ENCODE measurements at regions not wholly inside any gene's neighbourhood (a gene's known extent, or its start where the extent isn't known, plus 50 kb on each side); places are given as distances from the start of the nearest gene placed in this dataset.

DNA sequence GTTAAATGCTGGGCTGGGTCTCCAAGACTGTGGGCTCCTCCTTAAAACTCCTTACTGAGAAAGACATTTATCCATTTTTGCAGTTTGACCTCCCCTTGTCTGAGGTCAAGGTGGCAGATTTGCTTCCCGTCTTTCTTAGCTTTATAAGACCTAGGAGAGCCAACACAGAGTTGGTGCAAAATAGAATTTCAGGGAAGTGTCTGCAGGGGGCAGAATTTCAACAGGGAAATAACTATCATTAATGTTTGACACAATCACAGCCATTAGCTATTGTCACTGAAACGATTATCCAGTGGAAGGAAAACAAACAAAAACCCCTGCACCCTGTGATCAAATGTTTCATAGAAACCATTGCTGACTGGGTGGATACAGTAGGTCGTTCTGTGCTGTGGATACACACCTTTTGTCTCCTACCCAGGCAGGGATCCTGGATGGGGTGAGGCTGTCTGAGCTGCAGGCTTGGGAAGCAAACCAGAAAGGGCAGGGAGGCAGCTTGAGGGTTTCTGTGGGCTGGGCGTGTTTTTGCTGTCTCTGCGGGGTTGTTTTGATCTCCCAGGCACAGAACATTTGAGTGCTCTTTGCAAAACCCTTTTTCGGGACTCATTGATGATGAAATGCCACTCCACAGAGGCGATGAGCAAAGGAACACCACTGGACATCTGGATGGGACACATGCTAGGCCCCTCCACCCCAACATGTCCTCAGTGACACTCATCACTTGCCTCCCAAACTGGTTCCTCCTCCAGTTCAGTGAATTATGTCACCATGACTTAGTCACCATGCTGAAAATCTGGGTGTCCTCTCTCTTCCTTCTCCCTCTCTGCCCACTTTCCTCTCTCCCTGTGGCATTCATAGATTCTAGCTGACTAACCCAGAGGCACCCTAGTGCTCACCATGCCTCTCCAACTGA lies 94.2 kb upstream of the SERBP1 start:
- H3K27me3 ChIP-seq: no peaks in the 10 kb centered on the region
- intact Hi-C loops (cut with DNase I): no loop called here
- no peaks in the 10 kb centered on the region for H3K9me3 ChIP-seq
- H3K27ac ChIP-seq: no peak overlapping the region
- H3K4me1 ChIP-seq: no peaks in the 10 kb centered on the region
- TF ChIP-seq, protein P1, sequence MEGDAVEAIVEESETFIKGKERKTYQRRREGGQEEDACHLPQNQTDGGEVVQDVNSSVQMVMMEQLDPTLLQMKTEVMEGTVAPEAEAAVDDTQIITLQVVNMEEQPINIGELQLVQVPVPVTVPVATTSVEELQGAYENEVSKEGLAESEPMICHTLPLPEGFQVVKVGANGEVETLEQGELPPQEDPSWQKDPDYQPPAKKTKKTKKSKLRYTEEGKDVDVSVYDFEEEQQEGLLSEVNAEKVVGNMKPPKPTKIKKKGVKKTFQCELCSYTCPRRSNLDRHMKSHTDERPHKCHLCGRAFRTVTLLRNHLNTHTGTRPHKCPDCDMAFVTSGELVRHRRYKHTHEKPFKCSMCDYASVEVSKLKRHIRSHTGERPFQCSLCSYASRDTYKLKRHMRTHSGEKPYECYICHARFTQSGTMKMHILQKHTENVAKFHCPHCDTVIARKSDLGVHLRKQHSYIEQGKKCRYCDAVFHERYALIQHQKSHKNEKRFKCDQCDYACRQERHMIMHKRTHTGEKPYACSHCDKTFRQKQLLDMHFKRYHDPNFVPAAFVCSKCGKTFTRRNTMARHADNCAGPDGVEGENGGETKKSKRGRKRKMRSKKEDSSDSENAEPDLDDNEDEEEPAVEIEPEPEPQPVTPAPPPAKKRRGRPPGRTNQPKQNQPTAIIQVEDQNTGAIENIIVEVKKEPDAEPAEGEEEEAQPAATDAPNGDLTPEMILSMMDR (IDR thresholded peaks at IDR 0.05): no peak
- H3K36me3 ChIP-seq: no peaks in the 10 kb centered on the region
- H3K4me3 ChIP-seq: no peak overlapping the region
- no peak for DNase-seq (ENCODE audit: low spot score in 2 of 2)

DNA sequence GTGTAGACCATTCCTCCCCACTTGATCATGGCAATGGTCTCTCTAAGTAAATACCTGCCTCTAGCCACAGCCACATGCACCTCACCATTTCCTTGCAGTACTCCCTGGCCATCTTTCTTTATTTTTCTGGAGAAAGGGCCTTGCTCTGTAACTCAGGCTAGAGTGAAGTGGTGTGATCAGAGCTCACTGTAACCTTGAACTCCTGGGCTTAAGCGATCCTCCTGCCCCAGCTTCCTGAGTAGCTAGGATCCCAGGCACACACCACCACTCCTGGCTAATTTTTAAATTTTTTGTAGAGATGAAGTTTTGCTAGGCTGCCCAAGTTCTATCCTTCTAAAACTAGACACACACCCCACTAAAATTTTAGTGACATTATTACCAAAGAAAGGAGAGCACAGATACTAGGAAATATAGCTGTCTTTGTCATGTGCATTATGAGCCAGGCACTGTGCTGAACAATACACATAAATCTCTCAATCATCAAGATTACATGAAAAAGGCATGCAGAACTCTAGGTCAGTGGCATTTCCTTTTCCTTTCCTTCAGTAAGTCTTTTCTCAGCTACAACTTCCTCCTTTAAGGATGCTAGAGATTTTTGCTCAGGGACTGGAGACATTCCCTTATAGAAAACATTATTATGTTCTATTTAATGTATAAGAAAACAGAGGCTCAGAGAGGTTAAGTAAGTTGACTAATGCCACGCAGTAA lies 95.0 kb upstream of the SERBP1 start:
- Histone ChIP-seq H3K4me3 (no peak overlapping the region), H3K36me3 (no peaks in the 10 kb centered on the region), H3K27me3 (no peaks in the 10 kb centered on the region), H3K4me1 (no peaks in the 10 kb centered on the region), H3K9me3 (no peaks in the 10 kb centered on the region), H3K27ac (no peak overlapping the region)
- intact Hi-C loops (cut with DNase I): no loop called here
- no peak for DNase-seq (ENCODE audit: low spot score in 2 of 2)
- TF ChIP-seq, protein P1 (IDR thresholded peaks at IDR 0.05): no peak

DNA sequence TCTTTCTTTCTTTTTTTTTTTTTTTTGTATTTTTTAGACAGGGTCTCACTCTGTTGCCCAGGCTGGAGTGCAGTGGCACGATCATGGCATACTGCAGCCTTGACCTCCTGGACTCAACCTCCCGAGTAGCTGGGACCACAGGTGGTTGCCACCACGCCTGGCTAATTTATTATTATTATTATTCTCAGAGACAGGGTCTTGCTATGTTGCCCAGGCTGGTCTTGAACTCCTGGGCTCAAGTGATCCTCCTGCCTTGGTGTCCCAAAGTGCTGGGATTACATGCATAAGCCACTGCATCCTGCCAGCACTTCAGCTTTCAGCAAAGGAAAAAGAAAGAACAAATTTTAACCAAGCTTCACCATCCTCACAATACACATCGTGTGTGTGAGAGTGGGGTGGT lies 97.9 kb upstream of the SERBP1 start:
- peaks cover 0 to 2% of the 10 kb centered on the region in 2 donors for H3K4me1 ChIP-seq
- H3K27me3 ChIP-seq: no peaks in the 10 kb centered on the region
- no peaks in the 10 kb centered on the region for H3K36me3 ChIP-seq
- intact Hi-C loops (cut with DNase I): no loop called here
- no peaks in the 10 kb centered on the region for H3K9me3 ChIP-seq
- no peak overlapping the region for H3K4me3 ChIP-seq
- TF ChIP-seq, protein P1 (IDR thresholded peaks at IDR 0.05): no peak
- DNase-seq (ENCODE audit: low spot score in 2 of 2): no peak
- no peak overlapping the region for H3K27ac ChIP-seq

DNA sequence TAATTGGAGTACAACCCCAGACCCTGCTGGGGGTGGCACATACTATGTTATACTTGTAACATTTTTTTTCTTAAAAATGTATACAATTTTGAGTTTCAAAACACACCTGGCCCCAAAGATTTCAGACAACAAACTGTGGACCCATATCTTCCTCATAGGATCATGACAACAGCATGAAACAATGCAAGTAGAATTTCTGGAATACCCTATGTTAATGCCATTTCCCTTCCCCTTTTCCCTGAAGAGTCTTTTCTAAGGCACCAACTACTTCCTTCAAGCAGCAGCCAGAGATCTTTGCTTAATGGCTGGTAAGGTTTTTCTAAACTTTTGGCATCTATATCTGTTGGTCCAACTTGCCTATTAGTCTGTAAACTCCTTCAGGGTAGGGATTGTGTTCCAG lies 99.9 kb upstream of the SERBP1 start:
- DNase-seq (ENCODE audit: low spot score in 2 of 2): no peak
- no peaks in the 10 kb centered on the region for H3K27me3 ChIP-seq
- TF ChIP-seq, protein P1 (IDR thresholded peaks at IDR 0.05): no peak
- intact Hi-C loops (cut with DNase I): loop anchor here (10.0 kb wide), 1 partner anchor 795 kb away; no protein-coding TSS in a partner anchor
- no peak overlapping the region for H3K27ac ChIP-seq
- H3K4me3 ChIP-seq: no peak overlapping the region
- H3K36me3 ChIP-seq: no peaks in the 10 kb centered on the region
- no peaks in the 10 kb centered on the region for H3K9me3 ChIP-seq
- peaks cover 0 to 2% of the 10 kb centered on the region in 2 donors for H3K4me1 ChIP-seq

DNA sequence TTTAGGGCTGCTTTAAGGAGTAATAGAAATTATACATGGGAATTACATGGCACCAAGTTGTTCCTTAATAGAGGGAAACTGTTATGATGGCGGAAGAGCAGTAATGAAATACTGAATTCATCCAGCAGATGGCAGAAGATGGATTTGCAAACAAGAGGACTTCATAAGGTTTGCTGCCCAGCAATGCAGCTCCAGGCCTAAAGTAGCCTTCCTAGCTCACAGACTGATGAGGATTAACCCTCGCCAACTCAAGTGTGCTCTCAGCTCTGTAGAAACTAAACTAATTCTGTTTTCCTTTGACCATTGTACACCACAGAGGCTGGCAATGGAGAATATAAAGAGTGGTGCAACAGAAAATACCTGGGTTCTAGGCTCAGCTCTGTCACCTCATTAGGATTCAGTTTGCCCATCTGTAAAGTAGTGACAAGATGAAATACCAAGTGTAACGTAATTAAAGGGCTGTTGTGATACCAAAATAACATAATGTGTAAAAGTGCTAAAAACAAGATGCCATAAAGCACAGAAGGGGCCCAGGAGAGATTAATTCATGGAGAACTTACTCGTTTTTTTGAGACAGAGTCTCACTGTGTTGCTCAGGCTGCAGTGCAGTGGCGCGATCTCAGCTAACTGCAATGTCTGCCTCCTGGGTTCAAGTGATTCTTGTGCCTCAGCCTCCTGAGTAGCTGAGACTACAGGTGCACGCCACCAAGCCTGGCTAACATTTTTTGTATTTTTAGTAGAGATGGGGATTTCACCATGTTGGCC lies 102.4 kb upstream of the SERBP1 start:
- Histone ChIP-seq H3K36me3 (no peaks in the 10 kb centered on the region), H3K4me3 (no peak overlapping the region), H3K4me1 (peaks cover 0 to 16% of the 10 kb centered on the region in 2 donors), H3K27me3 (no peaks in the 10 kb centered on the region), H3K27ac (no peak overlapping the region), H3K9me3 (no peaks in the 10 kb centered on the region)
- DNase-seq (ENCODE audit: low spot score in 2 of 2): no peak
- intact Hi-C loops (cut with DNase I): loop anchor here (1.0 to 10.0 kb wide), 3 partner anchors 147 to 792 kb away; partner anchors contain the start of gene DIRAS3
- TF ChIP-seq, protein P1 (IDR thresholded peaks at IDR 0.05): peak; percentile 53 to 76 (median 72)
